ENCODE measurements at regions not wholly inside any gene's neighbourhood (a gene's known extent, or its start where the extent isn't known, plus 50 kb on each side); places are given as distances from the start of the nearest gene placed in this dataset.

DNA sequence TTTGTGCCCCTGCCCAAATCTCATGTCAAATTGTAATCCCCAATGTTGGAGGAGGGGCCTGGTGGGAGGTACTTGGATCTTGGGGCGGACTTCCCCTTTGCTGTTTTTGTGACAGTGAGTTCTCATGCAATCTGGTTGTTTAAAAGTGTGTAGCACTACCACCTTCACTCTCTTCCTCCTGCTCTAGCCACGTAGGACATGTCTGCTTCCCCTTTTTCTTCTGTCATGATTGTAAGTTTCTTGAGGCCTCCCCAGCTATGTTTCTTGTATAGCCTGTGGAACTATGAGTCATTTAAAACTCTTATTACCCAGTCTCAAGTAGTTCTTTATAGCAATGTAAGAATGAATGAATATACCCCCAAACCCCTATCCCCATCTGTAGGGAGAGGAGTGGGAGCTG lies 1013.7 kb upstream of the MAP3K7 start:
- TF ChIP-seq, protein P1, sequence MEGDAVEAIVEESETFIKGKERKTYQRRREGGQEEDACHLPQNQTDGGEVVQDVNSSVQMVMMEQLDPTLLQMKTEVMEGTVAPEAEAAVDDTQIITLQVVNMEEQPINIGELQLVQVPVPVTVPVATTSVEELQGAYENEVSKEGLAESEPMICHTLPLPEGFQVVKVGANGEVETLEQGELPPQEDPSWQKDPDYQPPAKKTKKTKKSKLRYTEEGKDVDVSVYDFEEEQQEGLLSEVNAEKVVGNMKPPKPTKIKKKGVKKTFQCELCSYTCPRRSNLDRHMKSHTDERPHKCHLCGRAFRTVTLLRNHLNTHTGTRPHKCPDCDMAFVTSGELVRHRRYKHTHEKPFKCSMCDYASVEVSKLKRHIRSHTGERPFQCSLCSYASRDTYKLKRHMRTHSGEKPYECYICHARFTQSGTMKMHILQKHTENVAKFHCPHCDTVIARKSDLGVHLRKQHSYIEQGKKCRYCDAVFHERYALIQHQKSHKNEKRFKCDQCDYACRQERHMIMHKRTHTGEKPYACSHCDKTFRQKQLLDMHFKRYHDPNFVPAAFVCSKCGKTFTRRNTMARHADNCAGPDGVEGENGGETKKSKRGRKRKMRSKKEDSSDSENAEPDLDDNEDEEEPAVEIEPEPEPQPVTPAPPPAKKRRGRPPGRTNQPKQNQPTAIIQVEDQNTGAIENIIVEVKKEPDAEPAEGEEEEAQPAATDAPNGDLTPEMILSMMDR (IDR thresholded peaks at IDR 0.05 in 2 of 3, conservative IDR thresholded peaks at IDR 0.05 in 1 of 3; ENCODE audit: control insufficient read depth in 2 of 3, extremely low read depth in 1 of 3, insufficient read depth in 1 of 3, low read depth in 3 of 3, low read length in 3 of 3): no peak
- TF ChIP-seq FOXK2 (IDR thresholded peaks at IDR 0.05) (no peak), MYC (IDR thresholded peaks at IDR 0.05; ENCODE audit: insufficient read depth, insufficient read length, insufficient replicate concordance, low read length, severe bottlenecking) (no peak), KDM1A (IDR thresholded peaks at IDR 0.05; ENCODE audit: borderline replicate concordance) (no peak)
- TF ChIP-seq, protein P2, sequence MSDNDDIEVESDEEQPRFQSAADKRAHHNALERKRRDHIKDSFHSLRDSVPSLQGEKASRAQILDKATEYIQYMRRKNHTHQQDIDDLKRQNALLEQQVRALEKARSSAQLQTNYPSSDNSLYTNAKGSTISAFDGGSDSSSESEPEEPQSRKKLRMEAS (IDR thresholded peaks at IDR 0.05; ENCODE audit: low read depth, low read length): no peak

Data from GM12878 (cell line).